ENCODE measurements at regions not wholly inside any gene's neighbourhood (a gene's known extent, or its start where the extent isn't known, plus 50 kb on each side); places are given as distances from the start of the nearest gene placed in this dataset.
A peak's percentile ranks its signal among the peaks of the same experiment; 100 is the strongest.

DNA sequence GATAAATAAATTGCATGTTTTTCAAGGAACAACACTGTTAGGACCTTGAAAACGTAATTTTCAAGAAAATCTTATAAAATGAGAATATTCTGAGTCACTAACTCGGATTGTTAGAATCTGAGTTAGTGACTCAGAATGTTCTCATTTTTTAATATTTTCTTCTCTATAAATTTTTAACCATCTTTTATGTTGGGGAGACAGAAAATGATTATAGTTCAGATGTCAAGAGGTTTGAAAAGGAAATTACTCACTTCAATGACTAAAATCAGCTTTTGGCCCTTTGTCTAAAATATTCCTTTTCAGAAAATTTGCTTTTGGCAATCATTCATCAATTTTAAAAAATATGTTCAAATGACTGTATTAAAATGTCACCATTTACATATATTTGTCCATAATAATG lies 264.2 kb upstream of the EDNRB start:
- intact Hi-C loops (cut with micrococcal nuclease) = no loop called here
- no peak for DNase-seq
- no peak for ATAC-seq

DNA sequence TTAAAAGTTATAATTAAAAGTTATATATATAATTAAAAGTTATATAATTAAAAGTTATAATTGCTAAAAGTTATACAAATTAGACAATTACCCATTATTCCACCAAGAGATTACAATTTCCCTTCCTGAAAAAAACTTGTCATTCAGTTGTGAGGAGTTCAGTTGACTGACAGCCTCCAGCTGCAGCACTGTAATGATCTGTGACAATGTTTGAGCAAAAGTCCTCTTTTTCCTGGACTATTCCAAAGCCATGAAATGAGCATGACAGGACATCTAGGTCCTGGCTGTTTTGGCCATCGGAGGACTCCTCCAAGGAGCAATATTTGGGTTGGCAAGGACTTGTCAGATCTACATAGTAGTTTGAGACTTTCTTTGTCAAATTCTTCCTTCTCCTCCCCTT lies 258.7 kb upstream of the EDNRB start:
- ATAC-seq = no peak

DNA sequence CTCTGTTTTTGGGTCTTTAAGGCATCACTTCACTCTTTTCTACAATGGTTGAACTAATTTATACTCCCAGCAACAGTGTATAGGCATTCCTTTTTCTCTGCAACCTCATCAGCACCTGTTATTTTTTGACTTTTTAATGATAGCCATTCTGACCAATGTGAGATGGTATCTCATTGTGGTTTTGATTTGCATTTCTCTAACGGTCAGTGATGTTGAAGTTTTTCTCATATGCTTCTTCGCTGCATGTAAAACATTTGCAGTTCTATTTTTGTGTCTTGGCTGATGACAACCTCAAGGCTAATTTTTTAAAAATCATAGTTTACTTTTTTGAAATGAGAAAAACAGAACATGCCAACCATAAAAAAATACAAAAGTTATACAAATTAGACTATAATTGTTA lies 258.2 kb upstream of the EDNRB start:
- intact Hi-C loops (cut with micrococcal nuclease) = no loop called here
- DNase-seq (no peak), ATAC-seq (no peak)

More for the DNA sequence above, 258.7 kb upstream of the EDNRB start:
- intact Hi-C loops (cut with micrococcal nuclease) = no loop called here
- DNase-seq = no peak

DNA sequence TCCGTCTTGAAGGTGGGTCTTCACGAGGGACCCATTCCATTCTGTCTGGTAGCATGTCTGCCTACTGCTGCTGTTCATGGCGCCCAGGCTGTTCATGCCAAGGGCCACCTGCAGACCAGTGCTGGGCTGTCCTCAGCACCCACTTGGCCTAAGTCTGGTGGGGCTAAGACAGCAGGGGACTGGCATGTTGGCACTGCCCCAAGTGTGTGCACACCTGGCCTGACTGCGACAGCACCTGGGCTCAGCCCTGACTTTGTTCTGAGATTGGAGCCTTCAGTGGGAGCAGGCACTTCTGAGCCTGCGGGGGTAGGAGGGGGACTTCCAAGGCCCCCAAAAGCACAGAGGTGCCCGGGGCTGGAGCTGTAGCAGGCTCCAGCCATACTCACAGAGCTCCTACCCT lies 250.8 kb upstream of the EDNRB start:
- no peak for DNase-seq
- no peak for ATAC-seq
- intact Hi-C loops (cut with micrococcal nuclease) = no loop called here

DNA sequence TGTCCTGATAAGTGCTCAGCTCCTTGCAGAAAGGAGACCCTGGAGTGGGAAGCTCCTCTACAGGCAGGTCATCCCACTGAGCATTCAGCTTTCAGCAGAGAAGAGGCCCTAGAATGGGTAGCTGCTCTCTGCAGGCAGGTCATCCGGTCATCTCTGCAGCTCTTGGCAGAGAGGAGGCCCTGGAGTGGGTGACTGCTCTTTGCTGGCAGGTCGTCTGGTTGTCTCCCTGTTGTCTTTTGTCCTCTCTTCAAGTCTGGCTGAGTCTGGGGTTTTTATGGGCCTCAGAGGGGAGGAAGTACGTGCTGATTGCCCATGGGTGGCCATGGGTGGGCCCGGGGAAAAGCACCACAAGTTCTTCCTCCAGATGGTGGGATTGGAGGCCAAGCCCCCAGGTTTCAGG lies 250.3 kb upstream of the EDNRB start:
- intact Hi-C loops (cut with micrococcal nuclease) = no loop called here
- DNase-seq = no peak
- ATAC-seq = no peak

DNA sequence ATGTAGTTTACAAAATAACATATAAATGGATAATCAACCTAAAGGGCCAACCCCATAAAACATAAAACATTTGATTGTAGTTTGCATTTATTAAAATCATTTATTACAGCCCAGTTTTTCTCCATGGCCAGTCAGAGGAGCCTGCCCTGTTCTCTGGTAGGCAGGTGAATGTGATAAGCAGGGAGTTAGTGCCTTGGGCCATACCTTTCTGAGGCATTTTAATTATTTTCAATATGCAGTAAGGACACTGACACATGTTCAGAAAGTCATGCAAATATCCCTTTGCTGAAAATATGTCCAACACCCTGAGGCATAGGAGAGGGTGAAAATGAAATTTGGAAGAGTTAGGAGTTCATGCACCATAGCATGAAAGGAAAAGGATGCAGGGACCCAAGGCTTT lies 242.6 kb upstream of the EDNRB start:
- ATAC-seq = no peak
- intact Hi-C loops (cut with micrococcal nuclease) = no loop called here
- no peak for DNase-seq

DNA sequence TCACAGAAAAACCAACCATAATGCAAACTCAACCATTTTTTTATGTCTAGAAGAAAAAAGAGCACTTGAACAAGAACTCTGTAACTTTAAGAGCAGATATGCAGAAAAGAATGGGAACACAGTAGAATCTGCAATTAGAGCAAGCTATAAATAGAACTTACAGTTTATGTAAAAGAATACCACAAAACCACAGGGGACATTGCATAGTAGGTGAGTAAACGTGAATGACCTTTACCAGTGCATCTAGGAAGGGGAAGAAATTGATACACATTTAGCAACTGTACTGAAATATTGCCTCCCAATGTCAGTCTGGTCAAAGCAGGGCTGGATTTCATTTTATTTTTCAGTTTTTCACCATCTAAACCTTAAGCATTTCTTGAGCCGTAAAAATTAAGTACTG lies 242.2 kb upstream of the EDNRB start:
- intact Hi-C loops (cut with micrococcal nuclease) = no loop called here
- DNase-seq = no peak
- ATAC-seq = no peak

DNA sequence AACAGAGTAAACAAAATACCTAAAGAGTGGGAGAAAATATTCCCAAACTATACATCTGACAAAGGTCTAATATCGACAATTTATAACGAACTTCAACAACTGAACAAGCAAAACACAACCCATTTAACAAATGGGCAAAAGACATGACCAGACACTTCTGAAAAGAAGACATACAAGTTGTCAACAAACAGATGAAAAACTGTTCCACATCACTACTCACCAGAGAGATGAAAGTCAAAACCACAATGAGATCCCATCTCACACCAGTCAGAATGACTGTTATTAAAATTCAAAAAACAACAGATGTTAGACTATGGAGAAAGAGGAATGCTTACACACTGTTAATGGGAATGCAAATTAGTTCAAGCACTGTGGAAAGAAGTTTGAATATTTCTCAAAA lies 233.8 kb upstream of the EDNRB start:
- intact Hi-C loops (cut with micrococcal nuclease) = no loop called here
- ATAC-seq = no peak
- DNase-seq = no peak

DNA sequence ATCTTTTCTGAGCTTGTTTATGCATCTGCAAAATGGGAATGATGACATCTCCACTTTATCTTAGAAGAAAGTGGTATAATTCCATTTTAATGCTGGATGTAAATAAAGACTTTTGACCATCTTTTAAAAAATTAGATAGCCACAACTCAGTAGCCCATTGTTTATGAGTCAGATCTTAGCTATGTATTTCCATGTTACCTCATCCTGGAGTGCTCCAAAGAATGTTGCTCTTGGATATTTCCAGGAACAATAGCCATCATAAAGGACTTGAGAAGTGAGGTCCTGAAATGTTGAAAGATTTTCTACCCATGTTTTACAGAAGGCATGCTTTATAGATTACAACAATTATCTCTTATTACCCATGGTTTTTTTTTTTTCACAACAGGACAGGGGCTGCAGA lies 229.3 kb upstream of the EDNRB start:
- ATAC-seq (no peak), DNase-seq (no peak)
- intact Hi-C loops (cut with micrococcal nuclease) = no loop called here

DNA sequence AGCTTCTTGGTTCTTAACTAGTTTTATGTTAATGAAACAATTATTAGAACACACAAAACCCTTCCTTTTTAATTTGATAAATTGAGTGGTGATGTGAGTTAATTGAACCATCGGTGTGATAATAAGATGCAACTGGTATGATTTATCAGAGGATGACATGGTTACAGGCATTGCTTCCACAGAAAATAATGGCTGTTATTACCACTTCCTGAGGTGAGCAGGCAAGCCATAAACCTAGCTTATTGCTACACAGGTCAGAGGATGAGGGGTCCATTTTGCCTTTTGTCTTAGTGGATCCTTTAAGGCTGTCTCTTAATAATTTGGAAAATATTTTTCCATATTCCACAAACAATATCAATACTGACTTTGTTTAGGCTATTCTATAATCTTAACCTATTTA lies 226.6 kb upstream of the EDNRB start:
- ATAC-seq = no peak
- intact Hi-C loops (cut with micrococcal nuclease) = no loop called here

DNA sequence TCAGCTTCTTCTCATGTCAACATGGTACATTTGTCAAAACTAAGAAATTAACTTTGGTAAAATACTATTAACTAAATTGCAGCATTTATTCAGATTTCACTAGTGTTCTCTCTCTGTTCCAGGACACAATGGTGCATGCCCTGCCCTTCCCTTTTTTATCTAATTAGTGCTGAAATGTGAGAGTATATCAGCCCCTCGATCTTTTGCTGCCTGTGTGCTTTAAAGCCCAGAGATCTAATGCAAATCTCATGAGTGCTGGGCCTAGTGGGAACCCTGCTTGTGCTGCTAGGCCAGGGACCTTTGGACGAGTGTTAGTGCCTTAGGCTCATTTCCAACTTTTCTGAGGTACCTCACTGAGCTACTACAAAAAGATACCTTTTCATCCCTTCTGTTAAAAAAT lies 221.1 kb upstream of the EDNRB start:
- DNase-seq (no peak), ATAC-seq (no peak)
- intact Hi-C loops (cut with micrococcal nuclease) = loop anchor here (5.0 kb wide), 1 partner anchor 838 kb away; no protein-coding TSS in a partner anchor

More for the DNA sequence above, 226.6 kb upstream of the EDNRB start:
- DNase-seq = no peak

DNA sequence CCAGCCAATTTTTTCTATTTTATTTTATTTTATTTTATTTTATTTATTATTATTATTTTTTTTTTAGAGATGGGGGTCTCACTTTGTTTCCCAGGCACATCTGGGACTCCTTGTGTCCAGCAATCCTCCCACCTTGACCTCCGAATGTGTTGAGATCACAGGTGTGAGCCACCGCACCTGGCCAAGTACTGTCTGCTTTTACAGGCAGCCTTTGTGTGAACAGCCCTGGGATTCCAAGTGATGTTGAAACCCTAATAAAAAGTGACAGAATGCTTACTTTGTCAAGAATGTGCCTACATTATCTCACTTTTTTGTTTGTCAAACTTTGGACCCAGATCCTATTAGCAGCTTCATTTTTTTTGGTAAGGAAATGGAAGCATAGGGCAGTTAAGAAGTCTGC lies 220.1 kb upstream of the EDNRB start:
- intact Hi-C loops (cut with micrococcal nuclease) = loop anchor here (5.0 kb wide), 1 partner anchor 839 kb away; no protein-coding TSS in a partner anchor
- ATAC-seq = no peak
- no peak for DNase-seq

DNA sequence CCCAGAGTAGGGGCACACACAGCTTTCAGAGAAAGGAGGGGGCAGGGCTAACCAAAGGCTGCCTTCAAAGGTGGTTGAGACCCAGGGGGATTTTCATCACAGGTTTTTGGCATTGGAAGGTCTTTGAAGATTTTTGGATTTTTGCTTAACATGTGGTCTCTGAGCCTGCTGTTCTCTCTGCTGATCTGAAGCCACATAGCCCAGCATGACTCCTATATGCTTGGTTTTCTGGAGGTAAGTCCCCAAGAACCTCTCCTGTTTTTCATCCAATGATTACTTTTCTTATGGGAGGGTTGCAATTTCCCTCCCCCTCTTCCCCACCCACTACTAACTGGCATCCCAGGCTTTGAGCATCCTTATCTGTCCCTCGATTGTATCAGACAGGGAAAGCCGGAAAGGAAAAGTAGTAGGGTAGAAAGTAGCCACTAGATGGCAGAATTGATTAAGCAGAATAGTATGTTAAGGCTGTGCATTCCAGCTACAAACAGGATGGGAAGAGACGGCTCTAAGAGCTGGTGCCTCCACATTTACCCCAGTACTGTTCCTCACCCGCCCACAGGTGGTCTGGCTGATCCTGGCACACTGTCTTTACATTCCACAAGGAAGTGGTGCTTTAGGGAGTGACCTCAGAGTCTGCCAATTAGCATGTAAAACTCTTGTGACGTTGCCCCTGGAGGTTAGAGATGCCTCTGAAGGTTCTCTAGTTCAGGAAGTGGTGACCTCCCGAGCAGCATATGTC lies 218.9 kb upstream of the EDNRB start:
- intact Hi-C loops (cut with micrococcal nuclease) = loop anchor here (5.0 kb wide), 1 partner anchor 840 kb away; no protein-coding TSS in a partner anchor
- ATAC-seq (peak; percentile 70), DNase-seq (no peak)

DNA sequence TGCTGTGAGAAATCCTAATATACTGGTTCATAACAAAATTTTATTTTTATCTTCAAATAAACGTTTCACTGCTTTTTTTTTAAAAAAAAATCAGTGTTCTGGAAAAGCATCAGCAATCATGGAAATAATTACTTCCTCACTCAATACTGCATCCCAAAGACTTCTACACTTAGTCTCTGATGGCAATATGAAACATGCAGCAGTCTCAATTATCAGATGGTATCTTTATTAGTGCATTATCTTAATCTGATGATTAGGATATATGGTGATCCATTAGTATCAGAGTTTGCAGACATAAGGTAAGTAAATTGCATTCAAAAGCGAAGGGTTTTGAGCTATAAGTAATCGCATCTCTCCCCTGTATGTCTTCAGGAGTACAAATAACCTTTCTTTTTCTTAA lies 218.3 kb upstream of the EDNRB start:
- ATAC-seq = no peak
- no peak for DNase-seq
- intact Hi-C loops (cut with micrococcal nuclease) = loop anchor here (5.0 kb wide), 1 partner anchor 840 kb away; no protein-coding TSS in a partner anchor

DNA sequence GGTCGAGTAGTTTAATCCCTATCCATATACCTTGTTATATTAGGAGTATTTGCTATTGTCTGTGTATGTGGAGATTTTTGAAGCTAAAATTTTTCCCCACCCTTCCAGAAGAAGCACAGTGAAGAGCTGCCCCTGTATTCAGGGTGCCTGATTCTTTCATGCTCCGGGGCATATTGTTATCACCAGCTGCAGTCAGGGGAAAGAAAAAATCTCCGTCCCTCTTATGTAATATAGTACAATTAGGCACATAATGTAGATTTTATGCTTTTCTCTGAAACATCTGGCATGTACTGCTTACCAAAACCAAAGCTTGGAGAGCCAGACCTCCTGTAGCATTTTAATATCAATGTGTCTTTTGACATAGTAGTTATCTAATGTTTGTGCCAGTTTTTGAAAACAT lies 214.9 kb upstream of the EDNRB start:
- intact Hi-C loops (cut with micrococcal nuclease) = no loop called here
- DNase-seq (no peak), ATAC-seq (no peak)

DNA sequence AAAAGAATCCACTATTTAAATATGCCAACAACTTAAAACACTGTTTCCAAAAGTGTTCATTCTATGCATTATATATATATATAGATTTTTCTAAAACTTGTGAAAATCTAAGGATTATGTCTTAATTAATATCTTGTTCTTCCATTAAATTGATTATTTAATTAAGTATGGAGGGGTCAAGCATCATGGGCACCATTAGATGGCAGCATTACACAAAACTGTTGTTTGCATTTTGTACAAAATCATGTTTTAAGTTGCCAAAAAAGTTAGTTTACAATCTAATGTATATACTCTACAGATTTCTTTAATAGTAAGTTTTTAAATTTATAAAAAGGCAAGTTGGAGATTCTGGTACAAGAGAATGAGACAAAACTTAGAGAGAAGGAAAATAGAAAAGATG lies 213.2 kb upstream of the EDNRB start:
- intact Hi-C loops (cut with micrococcal nuclease) = no loop called here
- DNase-seq (no peak), ATAC-seq (no peak)

DNA sequence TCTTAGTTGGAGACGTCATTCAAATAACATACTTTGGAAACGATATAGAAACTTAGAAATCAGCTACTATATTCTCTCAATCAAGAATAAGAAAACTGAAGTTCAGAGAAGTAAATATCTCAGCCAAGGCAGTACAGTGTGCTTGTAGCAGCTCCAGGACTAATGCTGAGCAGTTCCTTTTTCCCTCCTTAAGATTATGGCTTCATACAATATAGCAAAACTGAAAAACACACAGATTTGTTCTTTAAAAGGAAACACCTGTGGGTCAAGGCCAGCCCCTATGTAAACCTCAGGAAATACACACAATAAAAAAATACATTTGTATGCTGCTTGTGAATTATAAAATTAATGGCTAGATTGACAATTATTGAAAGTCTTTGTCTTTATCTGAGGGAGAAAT lies 212.7 kb upstream of the EDNRB start:
- intact Hi-C loops (cut with micrococcal nuclease) = no loop called here
- ATAC-seq = no peak
- no peak for DNase-seq

DNA sequence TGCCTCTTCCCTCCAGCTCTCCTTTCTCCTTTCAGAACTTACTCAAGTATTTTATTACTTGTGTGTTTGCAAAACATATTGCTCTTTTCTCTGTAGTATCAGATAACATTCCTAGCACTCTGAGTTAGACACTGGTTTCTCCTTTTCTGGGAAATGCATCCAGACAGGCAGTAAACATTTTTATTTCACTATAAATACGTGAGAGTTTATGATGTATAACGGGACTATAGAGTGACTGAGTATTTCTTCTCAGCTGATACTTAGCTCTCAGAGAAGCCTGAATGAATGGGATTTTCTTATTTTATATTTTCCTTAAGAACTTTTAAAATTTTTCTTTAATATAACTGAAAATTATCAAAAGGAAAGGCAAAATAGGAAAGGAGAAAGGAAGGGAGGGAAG lies 211.2 kb upstream of the EDNRB start:
- intact Hi-C loops (cut with micrococcal nuclease) = no loop called here
- ATAC-seq (no peak), DNase-seq (no peak)

DNA sequence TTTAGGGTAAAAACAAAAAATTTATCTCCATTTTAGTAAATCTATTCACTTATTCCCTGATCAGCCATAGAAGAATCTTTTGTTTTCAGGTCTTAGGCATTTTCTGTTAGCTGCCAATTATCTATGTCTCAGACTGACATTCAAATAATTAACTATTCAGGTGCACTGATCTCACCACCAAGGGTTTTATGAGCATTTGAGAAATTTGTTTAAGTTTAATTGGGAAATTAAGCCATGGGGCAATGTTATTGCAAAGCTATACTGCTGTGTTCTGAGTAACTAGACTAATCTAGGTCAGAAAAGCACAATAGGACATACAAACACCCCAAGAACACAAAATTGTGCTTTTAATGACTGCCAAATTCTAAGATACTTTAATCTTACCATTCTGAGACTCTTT lies 210.7 kb upstream of the EDNRB start:
- intact Hi-C loops (cut with micrococcal nuclease) = no loop called here
- ATAC-seq (no peak), DNase-seq (no peak)

DNA sequence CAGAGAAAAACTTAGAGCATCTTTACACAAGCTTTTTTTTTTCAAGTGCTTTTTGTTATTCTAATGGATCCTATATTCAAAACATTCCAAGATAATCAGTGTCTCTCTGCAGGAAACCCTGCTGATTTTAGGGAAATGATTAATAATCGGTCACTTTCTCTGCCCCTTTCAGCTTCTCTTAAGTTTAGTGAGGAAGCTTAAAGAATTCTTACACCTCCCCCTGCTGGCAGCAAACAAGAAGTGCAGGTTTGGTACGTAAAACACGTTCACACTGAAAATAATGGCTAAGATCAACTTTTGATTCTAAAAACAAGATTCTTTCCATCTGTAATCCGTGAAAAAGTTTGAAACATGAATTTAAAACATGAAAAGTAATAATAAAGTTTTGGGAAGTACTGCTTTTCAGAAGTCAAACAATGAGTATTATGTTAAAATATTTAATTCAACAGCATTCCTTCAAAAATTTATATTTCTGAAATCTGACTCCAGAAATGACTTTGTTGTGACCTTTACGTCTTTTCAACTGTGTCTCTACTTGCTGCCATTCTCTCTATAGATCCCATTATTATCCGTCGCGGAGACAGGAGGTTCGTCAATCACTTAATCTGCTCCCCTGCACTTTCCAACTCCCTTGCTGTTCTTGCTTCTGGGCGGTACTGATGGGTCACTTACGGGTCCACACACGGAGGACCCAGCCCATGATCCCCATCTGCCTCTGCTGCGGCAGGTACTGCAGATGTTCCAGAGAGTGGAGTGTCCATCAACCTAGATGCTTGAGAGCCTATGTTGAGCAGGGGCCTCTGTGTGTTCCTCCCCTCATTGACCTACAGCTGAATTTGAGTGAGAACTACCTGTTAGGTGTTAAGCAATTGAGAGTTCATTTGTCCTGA lies 203.1 kb upstream of the EDNRB start:
- DNase-seq (peak; percentile 34), ATAC-seq (peak; percentile 43)
- intact Hi-C loops (cut with micrococcal nuclease) = loop anchor here (5.0 kb wide), 1 partner anchor 344 kb away; no protein-coding TSS in a partner anchor

All from left ventricle myocardium superior (tissue), 1 donor.